ENCODE measurements at regions not wholly inside any gene's neighbourhood (a gene's known extent, or its start where the extent isn't known, plus 50 kb on each side); places are given as distances from the start of the nearest gene placed in this dataset.

GRCh38 chr3:8442993-8443650 lies 58.5 kb upstream of the LMCD1 start:
- Histone ChIP-seq H3K4me2 (ENCODE audit: low read length) (no peak overlapping the region), H3K4me3 (ENCODE audit: low read depth, low read length, poor library complexity, severe bottlenecking) (no peak overlapping the region), H2AFZ (ENCODE audit: low read length) (no peak overlapping the region), H3K79me2 (ENCODE audit: insufficient read depth, low read depth, low read length) (no peaks in the 10 kb centered on the region), H3K9me3 (ENCODE audit: low read length) (no peaks in the 10 kb centered on the region), H3K27ac (ENCODE audit: low read depth, low read length, poor library complexity, severe bottlenecking) (no peak overlapping the region), H3K4me1 (ENCODE audit: insufficient read depth, low read length, poor library complexity, severe bottlenecking) (no peaks in the 10 kb centered on the region), H3K9me2 (ENCODE audit: insufficient read depth, low read length) (no peaks in the 10 kb centered on the region), H3K36me3 (ENCODE audit: insufficient read depth, low read length) (no peaks in the 10 kb centered on the region), H4K20me1 (ENCODE audit: insufficient read depth, low read length) (no peaks in the 10 kb centered on the region)
- intact Hi-C loops (cut with micrococcal nuclease; ENCODE audit: unreplicated experiment): loop anchor here (2.0 kb wide), 1 partner anchor 180 kb away; no protein-coding TSS in a partner anchor
- POLR2A ChIA-PET: interaction anchor here (0.6 kb wide), 1 partner anchor 84 kb away, joined by 3 read pairs; no protein-coding TSS in a partner anchor
- TF ChIP-seq CTCF (conservative IDR thresholded peaks at IDR 0.05; ENCODE audit: low read length) (no peak), EZH2phosphoT487 (IDR thresholded peaks at IDR 0.05; ENCODE audit: borderline replicate concordance, low read depth, low read length) (no peak)
- no peak for DNase-seq (ENCODE audit: low spot score)
- no TSS peak for BruUV-seq (replicated peaks)
- CTCF ChIA-PET (ENCODE audit: unreplicated experiment): no interaction called here

- DNase-seq (ENCODE audit: low spot score): no peak
- no peaks in the 10 kb centered on the region for H3K9me3 ChIP-seq (ENCODE audit: low read length)
- BruUV-seq (replicated peaks): no TSS peak
- POLR2A ChIA-PET: interaction anchor here (0.6 to 0.7 kb wide), 2 partner anchors 85 to 1875 kb away, joined by 3 read pairs; no protein-coding TSS in a partner anchor
- no peak overlapping the region for H2AFZ ChIP-seq (ENCODE audit: low read length)
- CTCF ChIA-PET (ENCODE audit: unreplicated experiment): no interaction called here
- H3K27ac ChIP-seq (ENCODE audit: low read depth, low read length, poor library complexity, severe bottlenecking): no peak overlapping the region
- H3K36me3 ChIP-seq (ENCODE audit: insufficient read depth, low read length): no peaks in the 10 kb centered on the region
- no peaks in the 10 kb centered on the region for H3K9me2 ChIP-seq (ENCODE audit: insufficient read depth, low read length)
- H3K79me2 ChIP-seq (ENCODE audit: insufficient read depth, low read depth, low read length): no peaks in the 10 kb centered on the region
- no peaks in the 10 kb centered on the region for H4K20me1 ChIP-seq (ENCODE audit: insufficient read depth, low read length)
- H3K4me2 ChIP-seq (ENCODE audit: low read length): no peak overlapping the region
- no peak overlapping the region for H3K4me3 ChIP-seq (ENCODE audit: low read depth, low read length, poor library complexity, severe bottlenecking)
- intact Hi-C loops (cut with micrococcal nuclease; ENCODE audit: unreplicated experiment): loop anchor here (2.0 kb wide), 1 partner anchor 179 kb away; no protein-coding TSS in a partner anchor
- TF ChIP-seq EZH2phosphoT487 (IDR thresholded peaks at IDR 0.05; ENCODE audit: borderline replicate concordance, low read depth, low read length): no peak
- no peak for TF ChIP-seq CTCF (conservative IDR thresholded peaks at IDR 0.05; ENCODE audit: low read length)
- H3K4me1 ChIP-seq (ENCODE audit: insufficient read depth, low read length, poor library complexity, severe bottlenecking): no peaks in the 10 kb centered on the region
Observed at GRCh38 chr3:8443829-8444791, 57.5 kb upstream of the LMCD1 start.

Measured in OCI-LY7 (cell line).